Astrocyte (in vitro differentiated cells and primary cell): ENCODE measurements at regions not wholly inside any gene's neighbourhood (a gene's known extent, or its start where the extent isn't known, plus 50 kb on each side); places are given as distances from the start of the nearest gene placed in this dataset.

Experiments
- DNase-seq: peaks from one replicate; pipeline ENCODE4 v3.0.0-alpha.2; 2010; ENCODE audit warnings: low read depth
- FAIRE-seq: peaks from 2 replicates; lab custom pipeline; 2011; peaks lifted over from hg19 to GRCh38; lab: Jason Lieb, UNC
- H2AFZ ChIP-seq: 2 replicates; pipeline ENCODE4 v1.6.0; 2012; ENCODE audit warnings: low read depth, low read length, inconsistent platforms
- H3K27ac ChIP-seq: 2 replicates; pipeline ENCODE4 v1.5.1; 2011; ENCODE audit warnings: low read depth, low read length, inconsistent platforms
- H3K27me3 ChIP-seq: 2 replicates; pipeline ENCODE4 v1.6.0; 2011; ENCODE audit warnings: low read length, inconsistent platforms; ENCODE audit not compliant: insufficient read depth
- H3K36me3 ChIP-seq: 2 replicates; pipeline ENCODE4 v1.5.1; 2011; ENCODE audit warnings: low read length, inconsistent platforms; ENCODE audit not compliant: insufficient read depth
- H3K4me1 ChIP-seq: 2 replicates; pipeline ENCODE4 v1.5.1; 2011; ENCODE audit warnings: low read length, inconsistent platforms; ENCODE audit not compliant: insufficient read depth
- H3K4me2 ChIP-seq: 2 replicates; pipeline ENCODE4 v1.6.0; 2012; ENCODE audit warnings: low read length, inconsistent platforms
- H3K4me3 ChIP-seq: 2 replicates; pipeline ENCODE4 v1.5.1; 2011; ENCODE audit warnings: low read depth, mild to moderate bottlenecking, low read length, inconsistent platforms; ENCODE audit not compliant: insufficient read depth
- H3K79me2 ChIP-seq: 2 replicates; pipeline ENCODE4 v1.6.0; 2012; ENCODE audit warnings: mild to moderate bottlenecking, low read length, inconsistent platforms; ENCODE audit not compliant: insufficient read depth
- H3K9ac ChIP-seq: 2 replicates; pipeline ENCODE4 v1.6.0; 2012; ENCODE audit warnings: mild to moderate bottlenecking, low read length, inconsistent platforms
- H3K9me3 ChIP-seq: 2 replicates; pipeline ENCODE4 v1.5.1; 2012; ENCODE audit warnings: low read depth, mild to moderate bottlenecking, low read length, inconsistent platforms; ENCODE audit not compliant: insufficient read depth
- H4K20me1 ChIP-seq: 2 replicates; pipeline ENCODE4 v1.6.0; 2012; ENCODE audit warnings: low read length, inconsistent platforms; ENCODE audit not compliant: insufficient read depth
- H3K27ac Mint-ChIP-seq: one replicate; pipeline ENCODE4 v1.8.0; 2021; ENCODE audit warnings: mild to moderate bottlenecking, mixed read lengths; ENCODE audit not compliant: unreplicated experiment
- H3K27me3 Mint-ChIP-seq: one replicate; pipeline ENCODE4 v1.8.0; 2021; ENCODE audit warnings: low read depth, mixed read lengths; ENCODE audit not compliant: unreplicated experiment
- H3K36me3 Mint-ChIP-seq: one replicate; pipeline ENCODE4 v1.8.0; 2021; ENCODE audit warnings: low read depth, mixed read lengths; ENCODE audit not compliant: unreplicated experiment
- H3K4me1 Mint-ChIP-seq: one replicate; pipeline ENCODE4 v1.8.0; 2021; ENCODE audit warnings: low read depth, mixed read lengths; ENCODE audit not compliant: unreplicated experiment
- H3K4me3 Mint-ChIP-seq: one replicate; pipeline ENCODE4 v1.8.0; 2021; ENCODE audit warnings: mild to moderate bottlenecking, moderate library complexity, mixed read lengths; ENCODE audit not compliant: unreplicated experiment
- H3K9me3 Mint-ChIP-seq: one replicate; pipeline ENCODE4 v1.8.0; 2021; ENCODE audit warnings: mild to moderate bottlenecking, mixed read lengths; ENCODE audit not compliant: unreplicated experiment
- EZH2 ChIP-seq: IDR thresholded peaks from 2 replicates; pipeline ENCODE4 v1.6.1; 2012; ENCODE audit warnings: mild to moderate bottlenecking, low read length, inconsistent platforms; ENCODE audit not compliant: insufficient read depth
- TF ChIP-seq, protein P1 (sequence below): IDR thresholded peaks from 2 replicates; pipeline ENCODE4 v1.5.1; 2011; ENCODE audit warnings: low read depth, mild to moderate bottlenecking, inconsistent platforms, low read length, moderate library complexity; ENCODE audit not compliant: insufficient read depth

DNA sequence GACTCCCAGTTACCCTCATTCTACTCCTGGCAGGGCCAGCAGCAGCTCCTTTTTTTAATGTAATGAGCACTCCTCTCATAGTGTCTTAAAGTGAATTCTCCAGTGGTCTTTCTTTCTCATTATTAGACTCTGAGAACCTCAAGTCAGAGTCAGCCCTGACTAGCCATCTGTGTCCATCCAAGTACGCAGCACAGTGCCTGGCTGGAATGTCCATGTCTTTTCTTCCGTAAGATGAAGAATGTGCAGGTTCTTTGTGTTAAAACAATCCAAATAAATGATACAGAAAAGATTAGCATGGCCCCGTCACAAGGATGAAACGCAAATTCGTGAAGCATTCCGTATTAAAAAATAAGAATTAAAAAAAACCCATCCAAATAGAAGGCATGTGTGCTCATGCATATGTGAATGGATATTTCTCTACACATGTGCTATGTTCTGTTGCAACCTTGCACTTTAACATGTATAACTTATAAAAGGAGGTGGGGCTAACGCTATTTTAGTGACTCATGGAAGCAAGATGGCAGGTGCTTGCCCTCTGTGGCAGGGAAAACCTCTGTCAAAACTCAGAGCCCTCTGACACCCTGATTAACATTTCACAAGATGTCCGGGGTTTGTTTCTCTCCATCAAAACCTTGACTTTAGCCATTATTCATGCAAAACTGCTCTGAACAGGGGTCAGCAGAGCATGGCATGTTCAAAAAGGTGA lies 170.7 kb upstream of the TOPAZ1 start:
- no peak overlapping the region for H3K4me3 ChIP-seq
- TF ChIP-seq, protein P1, sequence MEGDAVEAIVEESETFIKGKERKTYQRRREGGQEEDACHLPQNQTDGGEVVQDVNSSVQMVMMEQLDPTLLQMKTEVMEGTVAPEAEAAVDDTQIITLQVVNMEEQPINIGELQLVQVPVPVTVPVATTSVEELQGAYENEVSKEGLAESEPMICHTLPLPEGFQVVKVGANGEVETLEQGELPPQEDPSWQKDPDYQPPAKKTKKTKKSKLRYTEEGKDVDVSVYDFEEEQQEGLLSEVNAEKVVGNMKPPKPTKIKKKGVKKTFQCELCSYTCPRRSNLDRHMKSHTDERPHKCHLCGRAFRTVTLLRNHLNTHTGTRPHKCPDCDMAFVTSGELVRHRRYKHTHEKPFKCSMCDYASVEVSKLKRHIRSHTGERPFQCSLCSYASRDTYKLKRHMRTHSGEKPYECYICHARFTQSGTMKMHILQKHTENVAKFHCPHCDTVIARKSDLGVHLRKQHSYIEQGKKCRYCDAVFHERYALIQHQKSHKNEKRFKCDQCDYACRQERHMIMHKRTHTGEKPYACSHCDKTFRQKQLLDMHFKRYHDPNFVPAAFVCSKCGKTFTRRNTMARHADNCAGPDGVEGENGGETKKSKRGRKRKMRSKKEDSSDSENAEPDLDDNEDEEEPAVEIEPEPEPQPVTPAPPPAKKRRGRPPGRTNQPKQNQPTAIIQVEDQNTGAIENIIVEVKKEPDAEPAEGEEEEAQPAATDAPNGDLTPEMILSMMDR: no peak
- no peak for TF ChIP-seq EZH2
- FAIRE-seq: no peak

DNA sequence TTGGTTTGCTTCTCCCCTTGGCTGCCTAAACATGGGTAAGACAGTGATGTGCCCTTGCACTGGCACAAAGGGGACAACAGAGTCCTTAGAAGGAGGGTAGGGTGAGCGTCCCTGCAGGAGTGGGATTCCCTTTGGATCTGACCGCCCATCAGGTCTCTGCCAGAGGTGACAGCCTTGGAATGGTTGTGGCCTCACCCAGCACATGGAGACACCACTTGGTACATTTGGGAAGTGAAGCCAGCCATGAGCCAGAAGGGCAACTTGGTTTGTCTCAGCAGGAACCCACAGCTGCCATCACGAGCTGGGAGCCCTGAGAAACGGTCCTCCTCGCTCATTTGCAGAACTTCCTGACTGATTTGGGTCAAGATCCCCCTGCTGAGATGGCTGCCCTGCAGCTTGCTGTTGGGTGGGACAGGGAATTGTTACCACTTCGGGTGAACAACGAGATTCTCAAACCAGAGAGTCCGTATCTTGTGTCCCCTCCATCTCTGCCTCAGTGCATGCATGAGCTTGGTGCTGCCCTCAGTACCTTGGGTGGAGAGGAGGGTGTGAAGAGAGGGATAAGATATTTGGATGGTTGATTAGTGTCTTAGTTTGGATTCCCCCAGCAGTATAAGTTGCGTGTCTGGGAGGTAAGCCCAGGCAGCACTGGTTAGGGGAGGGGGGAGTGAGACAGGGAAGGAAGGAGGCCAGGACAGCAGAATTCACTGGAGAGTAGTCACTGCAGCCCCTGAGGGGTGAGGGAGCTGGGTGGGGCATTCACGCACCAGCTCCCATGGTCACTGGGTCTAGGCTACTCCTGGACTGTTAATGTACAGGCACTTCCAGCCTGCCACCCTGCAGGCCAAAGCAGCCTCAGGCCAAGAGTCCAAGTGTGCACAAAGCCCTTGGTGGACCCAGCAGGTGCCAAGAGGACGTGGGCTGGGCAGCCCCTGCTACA lies 168.8 kb upstream of the TOPAZ1 start:
- H3K27me3 ChIP-seq: no peaks in the 10 kb centered on the region
- no peaks in the 10 kb centered on the region for H3K9me3 Mint-ChIP-seq
- H3K27ac ChIP-seq: no peak overlapping the region
- H4K20me1 ChIP-seq: no peaks in the 10 kb centered on the region
- TF ChIP-seq EZH2: no peak
- TF ChIP-seq, protein P1: no peak
- FAIRE-seq (no peak), DNase-seq (no peak)
- no peak overlapping the region for H3K27ac Mint-ChIP-seq
- no peak overlapping the region for H3K4me3 ChIP-seq
- H3K79me2 ChIP-seq: no peaks in the 10 kb centered on the region
- H2AFZ ChIP-seq: no peak overlapping the region
- no peak overlapping the region for H3K4me3 Mint-ChIP-seq
- peaks cover 26% of the 10 kb centered on the region for H3K4me1 Mint-ChIP-seq
- H3K9ac ChIP-seq: no peak overlapping the region
- H3K4me2 ChIP-seq: no peak overlapping the region
- H3K4me1 ChIP-seq: no peaks in the 10 kb centered on the region
- H3K36me3 ChIP-seq: no peaks in the 10 kb centered on the region
- no peaks in the 10 kb centered on the region for H3K27me3 Mint-ChIP-seq
- peaks cover 4% of the 10 kb centered on the region for H3K36me3 Mint-ChIP-seq
- no peaks in the 10 kb centered on the region for H3K9me3 ChIP-seq

More for the DNA sequence above, 170.7 kb upstream of the TOPAZ1 start:
- Histone ChIP-seq H3K79me2 (no peaks in the 10 kb centered on the region), H4K20me1 (no peaks in the 10 kb centered on the region), H3K9me3 (no peaks in the 10 kb centered on the region), H3K27me3 (no peaks in the 10 kb centered on the region), H2AFZ (no peak overlapping the region), H3K9ac (no peak overlapping the region), H3K4me1 (no peaks in the 10 kb centered on the region), H3K36me3 (no peaks in the 10 kb centered on the region), H3K4me2 (no peak overlapping the region), H3K27ac (no peak overlapping the region)
- Mint-ChIP-seq H3K27me3 (no peaks in the 10 kb centered on the region), H3K9me3 (no peaks in the 10 kb centered on the region), H3K27ac (no peak overlapping the region), H3K36me3 (peaks cover 3% of the 10 kb centered on the region), H3K4me3 (no peak overlapping the region), H3K4me1 (peaks cover 17% of the 10 kb centered on the region)
- DNase-seq: no peak
